Endothelial cell of umbilical vein (primary cell): ENCODE measurements at regions not wholly inside any gene's neighbourhood (a gene's known extent, or its start where the extent isn't known, plus 50 kb on each side); places are given as distances from the start of the nearest gene placed in this dataset.

Source experiments
- BruUV-seq: library from RNA; stranded (reverse); fragments of 400-500 nt; replicated peaks from 2 replicates; lab custom pipeline; 2021; lab: Mats Ljungman, UMichigan
- CTCF ChIA-PET: fragments of 300-600, 350-600 bp; sonication (Branson Sonifier 250); formaldehyde crosslinking; loops from one replicate; lab custom pipeline; 2021; ENCODE audit warnings: antibody characterized with exemption, inconsistent platforms; lab: Charles Lee
- POLR2A ChIA-PET: fragments of 300-600, 350-600 bp; sonication (Branson Sonifier 250); formaldehyde crosslinking; loops from one replicate; lab custom pipeline; 2021; ENCODE audit warnings: antibody characterized with exemption, inconsistent platforms; lab: Charles Lee
- DNase-seq: peaks from one replicate; pipeline ENCODE4 v3.0.0-alpha.2; 2011; ENCODE audit warnings: low read depth, low spot score
- FAIRE-seq: peaks from 2 replicates; lab custom pipeline; 2011; peaks lifted over from hg19 to GRCh38; lab: Jason Lieb, UNC
- H2AFZ ChIP-seq: 2 replicates; pipeline ENCODE4 v1.6.0; 2012; ENCODE audit warnings: low read depth, low read length, control low read depth, inconsistent platforms
- H3K27ac ChIP-seq: 2 replicates; pipeline ENCODE4 v1.5.1; 2011; ENCODE audit warnings: low read depth, mild to moderate bottlenecking, control low read depth, low read length, moderate library complexity; ENCODE audit not compliant: insufficient read depth
- H3K27me3 ChIP-seq, 2 experiments: 2 replicates each; pipeline versions ENCODE4 v1.6.0 to v1.6.1; 2011; ENCODE audit warnings: low read length in 2 of 2, mixed read lengths in 1 of 2; ENCODE audit not compliant: control insufficient read depth in 2 of 2, insufficient read depth in 2 of 2
- H3K36me3 ChIP-seq, 2 experiments: 2 replicates in 1 of 2; 3 replicates in 1 of 2; pipeline ENCODE4 v1.5.1; 2011; ENCODE audit warnings: low read length in 2 of 2, mild to moderate bottlenecking in 1 of 2, moderate library complexity in 1 of 2; ENCODE audit not compliant: control insufficient read depth in 2 of 2, insufficient read depth in 2 of 2; ENCODE audit errors: extremely low read depth in 1 of 2
- H3K4me1 ChIP-seq: 3 replicates; pipeline ENCODE4 v1.5.1; 2011; ENCODE audit warnings: mild to moderate bottlenecking, low read length; ENCODE audit not compliant: control insufficient read depth, insufficient read depth; ENCODE audit errors: extremely low read depth
- H3K4me2 ChIP-seq: 2 replicates; pipeline ENCODE4 v1.6.1; 2011; ENCODE audit warnings: low read length, control low read depth, mixed read lengths; ENCODE audit not compliant: insufficient read depth
- H3K4me3 ChIP-seq, 3 experiments: fragments of 200-600 bp in 1 of 3; sonication (generic), shearing (Covaris generic) in 1 of 3; replicated peaks in 1 of 3; 2 replicates each; pipeline ENCODE4 v1.5.1; 2011 to 2016; ENCODE audit warnings: control low read depth in 3 of 3, low read length in 3 of 3, mild to moderate bottlenecking in 2 of 3, inconsistent platforms in 1 of 3, low read depth in 1 of 3, moderate library complexity in 1 of 3; ENCODE audit not compliant: insufficient read depth in 1 of 3
- H3K79me2 ChIP-seq: 2 replicates; pipeline ENCODE4 v1.6.0; 2012; ENCODE audit warnings: low read length, inconsistent platforms; ENCODE audit not compliant: control insufficient read depth, insufficient read depth
- H3K9ac ChIP-seq: replicated peaks from 2 replicates; pipeline ENCODE3; 2011; ENCODE audit warnings: low read length, control low read depth; ENCODE audit not compliant: insufficient read depth; ENCODE audit errors: extremely low read depth
- H3K9me1 ChIP-seq: replicated peaks from 3 replicates; pipeline ENCODE4 v1.6.0; 2011; ENCODE audit warnings: mild to moderate bottlenecking, low read length; ENCODE audit not compliant: control insufficient read depth, insufficient read depth; ENCODE audit errors: extremely low read depth
- H3K9me3 ChIP-seq: replicated peaks from 2 replicates; pipeline ENCODE4 v1.5.1; 2012; ENCODE audit warnings: low read length, inconsistent platforms; ENCODE audit not compliant: control insufficient read depth, insufficient read depth
- H4K20me1 ChIP-seq: replicated peaks from 2 replicates; pipeline ENCODE3; 2011; ENCODE audit warnings: mild to moderate bottlenecking, low read length; ENCODE audit not compliant: control insufficient read depth, insufficient read depth; ENCODE audit errors: extremely low read depth
- EZH2 ChIP-seq: IDR thresholded peaks from 2 replicates; pipeline ENCODE4 v1.6.1; 2012; ENCODE audit warnings: borderline replicate concordance, low read depth, mild to moderate bottlenecking, moderate library complexity, low read length, inconsistent platforms; ENCODE audit not compliant: severe bottlenecking
- JUN ChIP-seq: IDR thresholded peaks from 2 replicates; pipeline ENCODE4 v1.6.1; 2011; ENCODE audit warnings: borderline replicate concordance, low read depth; ENCODE audit not compliant: insufficient read length, insufficient read depth
- MYC ChIP-seq: IDR thresholded peaks from one replicate; pipeline ENCODE4 v1.6.1; 2011; ENCODE audit warnings: mild to moderate bottlenecking, low read depth, low read length
- POLR2A ChIP-seq: IDR thresholded peaks from 2 replicates; pipeline ENCODE4 v1.6.1; 2012; ENCODE audit warnings: low read depth, mild to moderate bottlenecking, control low read depth, low read length
- POLR2AphosphoS5 ChIP-seq: IDR thresholded peaks from 2 replicates; pipeline ENCODE4 v1.6.1; 2012; ENCODE audit warnings: low read depth, mild to moderate bottlenecking, control low read depth, low read length, moderate library complexity; ENCODE audit not compliant: insufficient read depth
- dilution Hi-C: fragments of 300-500 bp; cut with MboI; formaldehyde crosslinking; loops from one replicate; pipeline ENCODE4 v1.15.0; 2019; ENCODE audit warnings: low sequenced_read_pairs; ENCODE audit not compliant: extremely low pct_ligation_motif_present
- intact Hi-C: fragments of 100-400 bp; cut with micrococcal nuclease; formaldehyde crosslinking; loops from one replicate; pipeline ENCODE4 v1.10.0; 2022
- TF ChIP-seq, protein P1 (sequence below), 2 donors: IDR thresholded peaks; 1 replicate in 1 of 2; 2 replicates in 1 of 2; pipeline ENCODE4 v1.5.1; 2011; ENCODE audit warnings: low read length in 2 of 2, mild to moderate bottlenecking in 2 of 2, moderate library complexity in 2 of 2, control low read depth in 1 of 2, inconsistent platforms in 1 of 2, low read depth in 1 of 2; ENCODE audit not compliant: insufficient read depth in 1 of 2; ENCODE audit errors: extremely low read depth in 1 of 2

DNA sequence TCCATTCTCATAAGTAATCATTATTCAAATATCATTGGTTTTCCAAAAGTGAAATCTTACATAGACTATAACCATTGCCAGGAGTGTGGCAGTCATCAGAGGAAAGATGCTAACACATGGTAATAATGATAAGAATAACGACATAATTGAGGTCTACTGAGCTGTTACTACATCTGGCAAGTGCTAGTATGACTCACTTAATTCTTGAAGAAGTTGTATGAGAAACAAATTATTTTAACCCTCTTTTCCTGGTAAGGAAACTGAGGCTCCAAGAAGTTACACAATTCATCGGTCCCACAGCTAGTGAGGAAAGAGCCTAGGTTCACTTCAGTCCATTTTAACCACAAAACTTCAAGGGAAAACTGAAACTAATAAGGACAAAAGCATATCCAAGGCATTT lies 335.6 kb upstream of the BTBD3 start:
- DNase-seq (peak; percentile 1), FAIRE-seq (peak; percentile 21)
- intact Hi-C loops, result no loop called here
- Histone ChIP-seq H3K9me3 (no peaks in the 10 kb centered on the region), H3K9ac (no peak overlapping the region), H3K4me2 (no peak overlapping the region), H3K9me1 (no peaks in the 10 kb centered on the region), H3K36me3 (no peaks in the 10 kb centered on the region), H3K4me1 (no peaks in the 10 kb centered on the region), H2AFZ (no peak overlapping the region), H3K27me3 (peaks cover 0 to 2% of the 10 kb centered on the region in 2 experiments), H4K20me1 (no peaks in the 10 kb centered on the region), H3K79me2 (no peaks in the 10 kb centered on the region), H3K27ac (no peak overlapping the region), H3K4me3 (no peak overlapping the region)
- POLR2A ChIA-PET, result no interaction called here
- CTCF ChIA-PET, result no interaction called here
- BruUV-seq, result no TSS peak
- dilution Hi-C loops, result no loop called here
- TF ChIP-seq POLR2AphosphoS5 (no peak), EZH2 (no peak), JUN (no peak)
- TF ChIP-seq, protein P1, sequence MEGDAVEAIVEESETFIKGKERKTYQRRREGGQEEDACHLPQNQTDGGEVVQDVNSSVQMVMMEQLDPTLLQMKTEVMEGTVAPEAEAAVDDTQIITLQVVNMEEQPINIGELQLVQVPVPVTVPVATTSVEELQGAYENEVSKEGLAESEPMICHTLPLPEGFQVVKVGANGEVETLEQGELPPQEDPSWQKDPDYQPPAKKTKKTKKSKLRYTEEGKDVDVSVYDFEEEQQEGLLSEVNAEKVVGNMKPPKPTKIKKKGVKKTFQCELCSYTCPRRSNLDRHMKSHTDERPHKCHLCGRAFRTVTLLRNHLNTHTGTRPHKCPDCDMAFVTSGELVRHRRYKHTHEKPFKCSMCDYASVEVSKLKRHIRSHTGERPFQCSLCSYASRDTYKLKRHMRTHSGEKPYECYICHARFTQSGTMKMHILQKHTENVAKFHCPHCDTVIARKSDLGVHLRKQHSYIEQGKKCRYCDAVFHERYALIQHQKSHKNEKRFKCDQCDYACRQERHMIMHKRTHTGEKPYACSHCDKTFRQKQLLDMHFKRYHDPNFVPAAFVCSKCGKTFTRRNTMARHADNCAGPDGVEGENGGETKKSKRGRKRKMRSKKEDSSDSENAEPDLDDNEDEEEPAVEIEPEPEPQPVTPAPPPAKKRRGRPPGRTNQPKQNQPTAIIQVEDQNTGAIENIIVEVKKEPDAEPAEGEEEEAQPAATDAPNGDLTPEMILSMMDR (IDR thresholded peaks at IDR 0.05; ENCODE audit: extremely low read depth in 1 of 2, insufficient read depth in 1 of 2, low read depth in 1 of 2, low read length in 2 of 2), result no peak

- Histone ChIP-seq H3K4me2 (no peak overlapping the region), H3K27me3 (peaks cover 0 to 2% of the 10 kb centered on the region in 2 experiments), H3K79me2 (no peaks in the 10 kb centered on the region), H3K9ac (no peak overlapping the region), H3K36me3 (no peaks in the 10 kb centered on the region), H4K20me1 (no peaks in the 10 kb centered on the region), H3K27ac (no peak overlapping the region), H2AFZ (no peak overlapping the region), H3K4me1 (no peaks in the 10 kb centered on the region), H3K9me1 (no peaks in the 10 kb centered on the region), H3K4me3 (no peak overlapping the region), H3K9me3 (no peaks in the 10 kb centered on the region)
- BruUV-seq, result no TSS peak
- POLR2A ChIA-PET, result no interaction called here
- FAIRE-seq, result no peak
- CTCF ChIA-PET, result interaction anchor here (1.0 to 1.3 kb wide), 3 partner anchors 16 to 106 kb away, joined by 3 to 4 read pairs (median 3); no protein-coding TSS in a partner anchor
- intact Hi-C loops (no loop called here), dilution Hi-C loops (no loop called here)
- DNase-seq, result peak; percentile 11
- TF ChIP-seq, protein P1 (IDR thresholded peaks at IDR 0.05; ENCODE audit: extremely low read depth in 1 of 2, insufficient read depth in 1 of 2, low read depth in 1 of 2, low read length in 2 of 2), result peak in 1 of 2 donors; percentile 17
- TF ChIP-seq MYC (no peak), POLR2A (no peak)
Observed at GRCh38 chr20:11585752-11586352, 331.8 kb upstream of the BTBD3 start.
